GM12878 (cell line): ENCODE measurements at regions not wholly inside any gene's neighbourhood (a gene's known extent, or its start where the extent isn't known, plus 50 kb on each side); places are given as distances from the start of the nearest gene placed in this dataset.

Experiments used
- ATAC-seq: fragments of 200-7000 bp; cut with Tn5 transposase; 3 replicates; pipeline ENCODE4 v1.9.1; 2020; ENCODE audit warnings: mild to moderate bottlenecking, moderate library complexity
- BruUV-seq: library from RNA; stranded (reverse); fragments of 400-500 nt; replicated peaks from 2 replicates; lab custom pipeline; 2021; lab: Mats Ljungman, UMichigan
- CTCF ChIA-PET: fragments of 300-600 bp; sonication (Branson Sonifier 250); formaldehyde crosslinking; extraction: SDS; loops from one replicate; lab custom pipeline; 2021; ENCODE audit warnings: inconsistent platforms; lab: Yijun Ruan, JAX
- POLR2A ChIA-PET: fragments of 350-600 bp; formaldehyde crosslinking; extraction: SDS; loops from one replicate; lab custom pipeline; 2021; ENCODE audit warnings: inconsistent platforms; lab: Charles Lee
- RAD21 ChIA-PET: fragments of 300-600 bp; sonication (Branson Sonifier 250); formaldehyde crosslinking; loops from one replicate; lab custom pipeline; 2023; ENCODE audit warnings: antibody characterized with exemption; ENCODE audit not compliant: unreplicated experiment; lab: Charles Lee
- SMC1A ChIA-PET: fragments of 300-600 bp; sonication (Branson Sonifier 250); formaldehyde crosslinking; loops from one replicate; lab custom pipeline; 2023; ENCODE audit not compliant: unreplicated experiment, uncharacterized antibody; lab: Charles Lee
- DNase-seq: peaks from one replicate; pipeline ENCODE4 v3.0.0-alpha.2; 2011; ENCODE audit warnings: low read depth, low spot score
- FAIRE-seq: peaks from 3 replicates; lab custom pipeline; 2011; peaks lifted over from hg19 to GRCh38; lab: Jason Lieb, UNC
- H2AFZ ChIP-seq: 2 replicates; pipeline ENCODE4 v1.6.0; 2011; ENCODE audit warnings: low read depth, low read length, control low read depth; ENCODE audit not compliant: control insufficient read depth
- H3K27ac ChIP-seq: 2 replicates; pipeline ENCODE4 v1.5.1; 2011; ENCODE audit warnings: control low read depth; ENCODE audit not compliant: control insufficient read depth, insufficient read depth
- H3K27me3 ChIP-seq, 2 experiments: replicated peaks in 1 of 2; 2 replicates each; pipeline versions ENCODE4 v1.6.0 to v1.6.1; 2011; ENCODE audit warnings: low read length in 1 of 2; ENCODE audit not compliant: control insufficient read depth in 2 of 2, insufficient read depth in 2 of 2
- H3K36me3 ChIP-seq, 2 experiments: 2 replicates each; pipeline ENCODE4 v1.5.1; 2011; ENCODE audit warnings: low read length in 1 of 2; ENCODE audit not compliant: control insufficient read depth in 2 of 2, insufficient read depth in 2 of 2
- H3K4me1 ChIP-seq: 2 replicates; pipeline ENCODE4 v1.6.1; 2011; ENCODE audit warnings: mild to moderate bottlenecking, low read length, moderate library complexity, mixed read lengths; ENCODE audit not compliant: control insufficient read depth, insufficient read depth
- H3K4me2 ChIP-seq: 2 replicates; pipeline ENCODE4 v1.6.0; 2011; ENCODE audit warnings: control low read depth; ENCODE audit not compliant: control insufficient read depth, insufficient read depth
- H3K4me3 ChIP-seq: fragments of 200-600 bp; sonication (generic); 2 replicates; pipeline ENCODE4 v1.5.1; 2016
- H3K79me2 ChIP-seq: 2 replicates; pipeline ENCODE4 v1.6.0; 2011; ENCODE audit warnings: low read length; ENCODE audit not compliant: control insufficient read depth, insufficient read depth
- H3K9ac ChIP-seq: 2 replicates; pipeline ENCODE4 v1.8.0; 2011; ENCODE audit warnings: low read length, control low read depth, mixed read lengths; ENCODE audit not compliant: control insufficient read depth, insufficient read depth
- H3K9me3 ChIP-seq: replicated peaks from 3 replicates; pipeline ENCODE4 v1.5.1; 2011; ENCODE audit warnings: mild to moderate bottlenecking, low read length; ENCODE audit not compliant: control insufficient read depth, insufficient read depth
- H4K20me1 ChIP-seq: 2 replicates; pipeline ENCODE4 v1.6.0; 2011; ENCODE audit not compliant: control insufficient read depth, insufficient read depth
- BCL11A ChIP-seq: IDR thresholded peaks from 2 replicates; pipeline ENCODE4 v1.6.1; 2011; ENCODE audit warnings: low read depth, low read length
- POLR2A ChIP-seq: IDR thresholded peaks from 2 replicates; pipeline ENCODE4 v1.6.1; 2011; ENCODE audit warnings: low read depth, mild to moderate bottlenecking, low read length
- RCOR1 ChIP-seq: conservative IDR thresholded peaks from 2 replicates; pipeline ENCODE4 v1.6.1; 2012; ENCODE audit warnings: low read depth, low read length, improper control_type of control experiment
- RELA ChIP-seq: fragments of 450-650 bp; IDR thresholded peaks from 2 replicates; pipeline ENCODE4 v1.8.0; 2014; ENCODE audit warnings: borderline replicate concordance; ENCODE audit not compliant: partially characterized antibody
- SP1 ChIP-seq: IDR thresholded peaks from one replicate; pipeline ENCODE4 v1.6.1; 2011; ENCODE audit warnings: low read depth, low read length
- WGBS: methylation state at CpG from one replicate; pipeline ENCODE4 v1.1.6; 2016; ENCODE audit warnings: low lambda C conversion rate; ENCODE audit not compliant: insufficient replicate concordance, insufficient coverage; ENCODE audit errors: missing lambda C conversion rate; 5-methylcytosine and 5-hydroxymethylcytosine counted together
- in situ Hi-C: fragments of 300-500 bp; cut with MboI; formaldehyde crosslinking; loops from 9 replicates; pipeline ENCODE4 v1.14.3; 2018; ENCODE audit warnings: mixed read lengths
- intact Hi-C: fragments of 100-400 bp; cut with micrococcal nuclease; formaldehyde crosslinking; loops from one replicate; pipeline ENCODE4 v1.14.2; 2022; ENCODE audit not compliant: unreplicated experiment
- TF ChIP-seq, protein P1 (sequence below): IDR thresholded peaks from 2 replicates; pipeline ENCODE4 v1.6.1; 2011; ENCODE audit warnings: low read depth, mild to moderate bottlenecking, low read length, moderate library complexity, borderline replicate concordance; ENCODE audit errors: extremely low read depth
- TF ChIP-seq, protein P2 (sequence below): IDR thresholded peaks from 2 replicates; pipeline ENCODE4 v1.6.1; 2011; ENCODE audit warnings: mild to moderate bottlenecking, low read depth, low read length, moderate library complexity; ENCODE audit not compliant: insufficient replicate concordance
- TF ChIP-seq, protein P3 (sequence below): fragments of 450-650 bp; IDR thresholded peaks from 2 replicates; pipeline ENCODE4 v1.6.1; 2017; ENCODE audit warnings: borderline replicate concordance
- TF ChIP-seq, protein P4 (sequence below): fragments of 450-650 bp; IDR thresholded peaks from 2 replicates; pipeline ENCODE4 v1.6.1; 2017; ENCODE audit warnings: low read depth, mild to moderate bottlenecking, moderate library complexity
- TF ChIP-seq, protein P5 (sequence below): IDR thresholded peaks from 2 replicates; pipeline ENCODE4 v1.6.1; 2012; ENCODE audit warnings: low read depth, low read length, improper control_type of control experiment

DNA sequence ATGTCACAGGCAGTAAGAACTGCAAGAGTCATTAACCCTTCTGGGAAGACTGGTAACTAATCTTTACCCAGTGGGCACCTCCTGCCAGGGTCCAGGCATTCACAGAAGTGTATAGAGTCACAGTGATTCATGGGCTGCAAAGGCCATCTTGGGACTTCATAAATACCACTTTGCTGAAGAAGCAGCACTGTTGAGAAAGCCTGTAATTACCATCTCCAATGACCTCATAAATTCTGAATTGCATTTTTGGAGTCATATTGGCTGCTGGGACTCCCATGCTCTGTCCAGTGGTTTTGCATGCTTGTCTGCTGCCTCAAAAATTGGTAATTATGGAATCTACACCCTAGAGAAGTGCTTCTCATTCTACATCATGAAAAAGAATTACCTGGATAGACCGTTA lies 837.2 kb downstream of the NTRK3 start:
- Histone ChIP-seq H3K9ac (no peak overlapping the region), H3K9me3 (no peaks in the 10 kb centered on the region), H2AFZ (no peak overlapping the region)
- FAIRE-seq, result no peak
- no TSS peak for BruUV-seq
- TF ChIP-seq, protein P1, sequence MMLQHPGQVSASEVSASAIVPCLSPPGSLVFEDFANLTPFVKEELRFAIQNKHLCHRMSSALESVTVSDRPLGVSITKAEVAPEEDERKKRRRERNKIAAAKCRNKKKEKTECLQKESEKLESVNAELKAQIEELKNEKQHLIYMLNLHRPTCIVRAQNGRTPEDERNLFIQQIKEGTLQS, result no peak
- TF ChIP-seq, all 136 proteins: peak for 0
- no peak for ATAC-seq
- Histone ChIP-seq H4K20me1 (no peaks in the 10 kb centered on the region), H3K27ac (no peak overlapping the region), H3K36me3 (no peaks in the 10 kb centered on the region), H3K79me2 (no peaks in the 10 kb centered on the region), H3K27me3 (no peaks in the 10 kb centered on the region), H3K4me1 (no peaks in the 10 kb centered on the region), H3K4me2 (no peak overlapping the region), H3K4me3 (no peak overlapping the region)
- ChIA-PET SMC1A (no interaction called here), CTCF (no interaction called here), POLR2A (no interaction called here), RAD21 (no interaction called here)
- intact Hi-C loops, result no loop called here
- in situ Hi-C loops, result no loop called here
- DNase-seq, result no peak
- 0% methylated on average over 1 of the region's 1 CpG for WGBS

DNA sequence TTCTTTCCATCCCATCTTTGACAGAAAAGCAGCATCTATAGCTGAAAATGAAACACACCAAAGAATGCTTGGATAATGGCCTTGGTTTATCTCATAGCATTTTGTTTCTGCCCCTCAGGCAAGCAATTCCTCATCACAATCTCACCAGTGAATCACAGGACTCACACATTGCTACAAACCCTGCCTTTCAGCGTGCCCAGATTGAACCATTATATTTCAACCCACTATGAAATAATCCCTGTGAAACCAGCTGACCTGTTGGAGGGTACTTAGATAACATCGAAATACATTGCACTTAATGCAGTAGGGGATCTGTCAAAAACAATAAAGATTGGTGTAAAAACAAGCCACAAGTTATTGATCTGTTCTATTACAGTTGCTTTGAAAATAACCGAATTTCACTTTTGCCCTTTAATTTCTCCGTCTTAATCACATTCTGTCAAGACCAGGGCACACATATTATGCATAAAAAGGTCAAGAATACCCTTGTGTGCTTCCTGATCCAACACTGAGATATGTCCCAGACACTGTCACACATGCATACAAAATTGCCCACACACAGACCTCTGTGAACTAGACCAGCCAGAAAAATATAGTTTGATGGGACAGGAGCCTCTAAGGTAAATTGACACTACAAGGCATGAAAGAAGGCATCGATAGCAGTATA lies 839.8 kb downstream of the NTRK3 start:
- intact Hi-C loops (no loop called here), in situ Hi-C loops (no loop called here)
- no peak for DNase-seq
- BruUV-seq, result no TSS peak
- Histone ChIP-seq H2AFZ (no peak overlapping the region), H3K79me2 (no peaks in the 10 kb centered on the region), H3K4me2 (no peak overlapping the region), H3K27ac (no peak overlapping the region), H3K9ac (no peak overlapping the region), H3K9me3 (no peaks in the 10 kb centered on the region), H3K4me1 (no peaks in the 10 kb centered on the region), H3K36me3 (no peaks in the 10 kb centered on the region), H3K27me3 (no peaks in the 10 kb centered on the region), H4K20me1 (no peaks in the 10 kb centered on the region), H3K4me3 (no peak overlapping the region)
- no peak for FAIRE-seq
- ChIA-PET RAD21 (no interaction called here), SMC1A (no interaction called here), POLR2A (no interaction called here), CTCF (no interaction called here)
- WGBS, result 12% methylated on average over 5 of the region's 5 CpGs
- no peak for ATAC-seq
- no peak for TF ChIP-seq SP1
- TF ChIP-seq, protein P2, sequence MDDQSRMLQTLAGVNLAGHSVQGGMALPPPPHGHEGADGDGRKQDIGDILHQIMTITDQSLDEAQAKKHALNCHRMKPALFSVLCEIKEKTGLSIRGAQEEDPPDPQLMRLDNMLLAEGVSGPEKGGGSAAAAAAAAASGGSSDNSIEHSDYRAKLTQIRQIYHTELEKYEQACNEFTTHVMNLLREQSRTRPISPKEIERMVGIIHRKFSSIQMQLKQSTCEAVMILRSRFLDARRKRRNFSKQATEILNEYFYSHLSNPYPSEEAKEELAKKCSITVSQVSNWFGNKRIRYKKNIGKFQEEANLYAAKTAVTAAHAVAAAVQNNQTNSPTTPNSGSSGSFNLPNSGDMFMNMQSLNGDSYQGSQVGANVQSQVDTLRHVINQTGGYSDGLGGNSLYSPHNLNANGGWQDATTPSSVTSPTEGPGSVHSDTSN, result no peak
- TF ChIP-seq, protein P3, sequence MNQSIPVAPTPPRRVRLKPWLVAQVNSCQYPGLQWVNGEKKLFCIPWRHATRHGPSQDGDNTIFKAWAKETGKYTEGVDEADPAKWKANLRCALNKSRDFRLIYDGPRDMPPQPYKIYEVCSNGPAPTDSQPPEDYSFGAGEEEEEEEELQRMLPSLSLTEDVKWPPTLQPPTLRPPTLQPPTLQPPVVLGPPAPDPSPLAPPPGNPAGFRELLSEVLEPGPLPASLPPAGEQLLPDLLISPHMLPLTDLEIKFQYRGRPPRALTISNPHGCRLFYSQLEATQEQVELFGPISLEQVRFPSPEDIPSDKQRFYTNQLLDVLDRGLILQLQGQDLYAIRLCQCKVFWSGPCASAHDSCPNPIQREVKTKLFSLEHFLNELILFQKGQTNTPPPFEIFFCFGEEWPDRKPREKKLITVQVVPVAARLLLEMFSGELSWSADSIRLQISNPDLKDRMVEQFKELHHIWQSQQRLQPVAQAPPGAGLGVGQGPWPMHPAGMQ, result no peak
- no peak for TF ChIP-seq BCL11A
- no peak for TF ChIP-seq RELA
- TF ChIP-seq, protein P4, sequence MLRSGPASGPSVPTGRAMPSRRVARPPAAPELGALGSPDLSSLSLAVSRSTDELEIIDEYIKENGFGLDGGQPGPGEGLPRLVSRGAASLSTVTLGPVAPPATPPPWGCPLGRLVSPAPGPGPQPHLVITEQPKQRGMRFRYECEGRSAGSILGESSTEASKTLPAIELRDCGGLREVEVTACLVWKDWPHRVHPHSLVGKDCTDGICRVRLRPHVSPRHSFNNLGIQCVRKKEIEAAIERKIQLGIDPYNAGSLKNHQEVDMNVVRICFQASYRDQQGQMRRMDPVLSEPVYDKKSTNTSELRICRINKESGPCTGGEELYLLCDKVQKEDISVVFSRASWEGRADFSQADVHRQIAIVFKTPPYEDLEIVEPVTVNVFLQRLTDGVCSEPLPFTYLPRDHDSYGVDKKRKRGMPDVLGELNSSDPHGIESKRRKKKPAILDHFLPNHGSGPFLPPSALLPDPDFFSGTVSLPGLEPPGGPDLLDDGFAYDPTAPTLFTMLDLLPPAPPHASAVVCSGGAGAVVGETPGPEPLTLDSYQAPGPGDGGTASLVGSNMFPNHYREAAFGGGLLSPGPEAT, result no peak
- no peak for TF ChIP-seq RCOR1
- TF ChIP-seq POLR2A, result no peak
- TF ChIP-seq, protein P5, sequence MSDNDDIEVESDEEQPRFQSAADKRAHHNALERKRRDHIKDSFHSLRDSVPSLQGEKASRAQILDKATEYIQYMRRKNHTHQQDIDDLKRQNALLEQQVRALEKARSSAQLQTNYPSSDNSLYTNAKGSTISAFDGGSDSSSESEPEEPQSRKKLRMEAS, result no peak
